Mesendoderm (in vitro differentiated cells): ENCODE measurements at regions not wholly inside any gene's neighbourhood (a gene's known extent, or its start where the extent isn't known, plus 50 kb on each side); places are given as distances from the start of the nearest gene placed in this dataset.
A peak's percentile ranks its signal among the peaks of the same experiment; 100 is the strongest.
"Not testable (repeated sequence)": the region's sequence is repeated elsewhere in the genome, so short reads cannot be mapped to it uniquely, and the experiment has no call there.

Experiments
- DNase-seq: peaks from one replicate; pipeline ENCODE4 v3.0.0; 2013
- H2AK5ac ChIP-seq: 2 replicates; pipeline ENCODE4 v1.6.1; 2013; ENCODE audit warnings: low read length, inconsistent platforms
- H2BK120ac ChIP-seq: 2 replicates; pipeline ENCODE4 v1.6.1; 2013; ENCODE audit warnings: low read depth, mild to moderate bottlenecking, low read length, moderate library complexity, mixed read lengths
- H2BK15ac ChIP-seq: replicated peaks from 2 replicates; pipeline ENCODE4 v1.6.1; 2013; ENCODE audit warnings: low read depth, mild to moderate bottlenecking, moderate library complexity
- H2BK5ac ChIP-seq: 2 replicates; pipeline ENCODE4 v1.6.1; 2013; ENCODE audit warnings: low read length, inconsistent platforms
- H3K18ac ChIP-seq: 2 replicates; pipeline ENCODE4 v1.6.1; 2013; ENCODE audit warnings: mild to moderate bottlenecking, low read length, mixed read lengths
- H3K23ac ChIP-seq: one replicate; pipeline ENCODE4 v1.6.1; 2013; ENCODE audit warnings: low read length
- H3K27ac ChIP-seq: 2 replicates; pipeline ENCODE4 v1.5.1; 2013; ENCODE audit warnings: low read depth, mild to moderate bottlenecking, inconsistent platforms, low read length, moderate library complexity
- H3K27me3 ChIP-seq: 2 replicates; pipeline ENCODE4 v1.6.1; 2013; ENCODE audit warnings: low read length, control low read depth, mild to moderate bottlenecking, inconsistent platforms; ENCODE audit not compliant: insufficient read depth, poor library complexity
- H3K36me3 ChIP-seq: 2 replicates; pipeline ENCODE4 v1.6.1; 2013; ENCODE audit warnings: low read length, inconsistent platforms; ENCODE audit not compliant: control insufficient read depth, insufficient read depth
- H3K4ac ChIP-seq: one replicate; pipeline ENCODE4 v1.6.1; 2013; ENCODE audit warnings: low read depth, mild to moderate bottlenecking, low read length, moderate library complexity
- H3K4me1 ChIP-seq: 2 replicates; pipeline ENCODE4 v1.6.1; 2013; ENCODE audit warnings: low read depth, low read length, inconsistent platforms; ENCODE audit not compliant: control insufficient read depth
- H3K4me2 ChIP-seq: 2 replicates; pipeline ENCODE4 v1.6.1; 2013; ENCODE audit warnings: low read length
- H3K4me3 ChIP-seq: 2 replicates; pipeline ENCODE4 v1.5.1; 2013; ENCODE audit warnings: mild to moderate bottlenecking, low read length
- H3K56ac ChIP-seq: one replicate; pipeline ENCODE4 v1.6.1; 2013; ENCODE audit warnings: low read length
- H3K79me1 ChIP-seq: 2 replicates; pipeline ENCODE4 v1.6.1; 2013; ENCODE audit warnings: low read length, inconsistent platforms
- H3K79me2 ChIP-seq: 2 replicates; pipeline ENCODE4 v1.6.1; 2013; ENCODE audit warnings: mild to moderate bottlenecking, low read length; ENCODE audit not compliant: control insufficient read depth, insufficient read depth
- H3K9ac ChIP-seq: 2 replicates; pipeline ENCODE4 v1.6.1; 2013; ENCODE audit warnings: low read length, inconsistent platforms
- H4K5ac ChIP-seq: one replicate; pipeline ENCODE4 v1.6.1; 2013; ENCODE audit warnings: low read length
- H4K8ac ChIP-seq: one replicate; pipeline ENCODE4 v1.6.1; 2013; ENCODE audit warnings: low read depth, mild to moderate bottlenecking, control low read depth, low read length, moderate library complexity
- WGBS: extraction: QIAGEN DNeasy Blood & Tissue Kit; methylation state at CpG from one replicate; pipeline ENCODE4 v1.1.7; 2013; ENCODE audit warnings: low lambda C conversion rate, missing lambda C conversion rate; ENCODE audit not compliant: insufficient coverage; ENCODE audit errors: extremely low coverage; 5-methylcytosine and 5-hydroxymethylcytosine counted together

- not testable (repeated sequence) for H3K79me1 ChIP-seq, H3K4me3 ChIP-seq, H3K4me2 ChIP-seq, H3K56ac ChIP-seq, H2BK120ac ChIP-seq, H2BK5ac ChIP-seq, H3K27ac ChIP-seq, H3K23ac ChIP-seq, DNase-seq, H3K27me3 ChIP-seq, H2BK15ac ChIP-seq, H4K5ac ChIP-seq, H4K8ac ChIP-seq, H3K79me2 ChIP-seq, H3K4me1 ChIP-seq, H3K36me3 ChIP-seq, H3K9ac ChIP-seq, H3K18ac ChIP-seq, H2AK5ac ChIP-seq, H3K4ac ChIP-seq
- whole genome bisulfite sequencing: no CpG with 5 or more reads among the region's 4 CpGs
These were observed 54.9 kb upstream of the NBPF12 start for GRCh38 chr1:146883190-146883589.

GRCh38 chr1:146881096-146881495 lies 57.0 kb upstream of the NBPF12 start:
- H2BK120ac ChIP-seq, H3K27ac ChIP-seq, H3K79me2 ChIP-seq, H4K8ac ChIP-seq, H4K5ac ChIP-seq, H2BK15ac ChIP-seq, H3K4ac ChIP-seq, H3K18ac ChIP-seq, H3K56ac ChIP-seq, H3K9ac ChIP-seq, H3K23ac ChIP-seq, H2BK5ac ChIP-seq, H3K4me1 ChIP-seq, H3K4me2 ChIP-seq, H3K4me3 ChIP-seq, H2AK5ac ChIP-seq, H3K27me3 ChIP-seq, DNase-seq, H3K79me1 ChIP-seq, H3K36me3 ChIP-seq: not testable (repeated sequence)
- WGBS: no CpG with 5 or more reads among the region's 8 CpGs

DNA sequence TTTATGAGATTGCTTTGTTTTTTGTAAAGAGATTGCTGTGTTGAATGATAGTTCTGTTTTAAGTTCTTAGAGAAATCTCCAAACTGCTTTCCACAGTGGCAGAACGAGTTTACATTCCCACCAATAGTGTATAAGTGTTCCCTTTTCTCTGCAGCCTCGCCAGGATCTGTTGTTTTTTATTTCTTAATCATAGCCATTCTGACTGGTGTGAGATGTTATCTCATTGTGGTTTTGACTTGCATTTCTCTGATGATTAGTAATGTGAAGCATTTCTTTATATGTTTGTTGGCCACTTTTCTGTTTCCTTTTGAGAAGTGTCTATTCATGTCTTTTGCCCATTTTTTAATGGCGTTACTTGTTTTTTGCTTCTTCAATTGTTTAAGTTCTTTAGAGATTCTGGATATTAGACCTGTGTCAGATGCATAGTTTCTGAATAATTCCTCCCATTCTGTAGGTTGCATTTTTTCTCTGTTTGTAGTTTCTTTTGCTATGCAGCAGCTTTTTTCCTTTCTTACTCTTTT lies 74.3 kb upstream of the NBPF12 start:
- not testable (repeated sequence) for H3K27ac ChIP-seq, H3K9ac ChIP-seq, H2BK5ac ChIP-seq, H3K4me3 ChIP-seq, H4K8ac ChIP-seq, H2BK120ac ChIP-seq, DNase-seq, H3K4me2 ChIP-seq, H3K4me1 ChIP-seq, H3K18ac ChIP-seq, H2AK5ac ChIP-seq, H3K36me3 ChIP-seq, H3K56ac ChIP-seq, H2BK15ac ChIP-seq, H3K79me2 ChIP-seq, H4K5ac ChIP-seq, H3K4ac ChIP-seq, H3K23ac ChIP-seq, H3K27me3 ChIP-seq, H3K79me1 ChIP-seq
- WGBS: no CpG with 5 or more reads among the region's 3 CpGs

DNA sequence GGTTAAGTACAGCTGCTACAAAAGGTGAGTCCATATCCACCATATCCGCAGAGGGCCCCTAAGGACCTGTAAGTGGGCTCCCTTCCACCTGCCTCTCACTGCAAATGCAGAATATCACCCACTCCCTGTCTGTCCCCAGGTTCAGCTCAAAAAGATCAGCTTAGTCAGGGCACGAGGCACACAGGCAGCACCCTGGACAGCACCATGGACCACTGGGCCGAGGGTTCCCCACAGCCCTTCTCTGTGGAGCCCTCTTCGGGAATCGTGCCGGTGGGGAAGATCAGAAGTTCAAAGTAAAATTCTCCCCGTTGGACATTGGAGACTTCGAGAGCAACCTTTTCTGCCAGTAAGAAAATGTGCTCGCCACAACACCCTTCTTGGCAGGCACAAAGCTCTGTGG lies 85.0 kb upstream of the NBPF12 start:
- H3K79me2 ChIP-seq, H4K8ac ChIP-seq, H3K79me1 ChIP-seq, H4K5ac ChIP-seq, H3K27me3 ChIP-seq, H3K9ac ChIP-seq, H3K18ac ChIP-seq, H3K4me2 ChIP-seq, H2BK15ac ChIP-seq, H2BK120ac ChIP-seq, H3K36me3 ChIP-seq, H3K4me1 ChIP-seq, H3K4me3 ChIP-seq, H3K27ac ChIP-seq, H3K4ac ChIP-seq, H2BK5ac ChIP-seq, H2AK5ac ChIP-seq, H3K56ac ChIP-seq, H3K23ac ChIP-seq: not testable (repeated sequence)
- no CpG with 5 or more reads among the region's 9 CpGs for WGBS
- peak; percentile 1 for DNase-seq

DNA sequence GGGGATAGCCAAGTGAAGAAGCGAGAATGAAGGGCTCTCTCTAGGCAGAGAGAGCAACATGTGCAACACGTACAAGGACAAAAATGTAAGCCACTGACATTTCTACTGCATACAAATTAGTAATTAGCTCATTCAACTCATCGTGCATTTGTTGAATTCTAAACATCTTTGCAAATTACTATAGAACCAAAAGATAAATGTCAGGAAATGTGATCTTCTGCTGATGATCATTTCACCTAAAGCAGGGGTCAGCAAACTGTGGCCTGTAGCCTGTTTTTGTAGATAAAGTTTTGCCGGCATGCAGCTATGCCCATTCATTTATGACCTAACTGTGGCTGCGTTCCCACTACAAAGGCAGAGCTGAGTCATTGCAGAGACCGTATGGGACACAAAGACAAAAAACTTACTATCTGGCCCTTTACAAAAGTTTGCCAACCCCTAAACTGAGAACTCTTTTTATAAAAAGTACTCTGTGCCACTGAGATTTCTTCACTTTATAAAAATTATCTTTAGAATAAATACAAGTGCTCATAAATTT lies 87.7 kb upstream of the NBPF12 start:
- H4K8ac ChIP-seq, H3K56ac ChIP-seq, DNase-seq, H3K23ac ChIP-seq, H3K27ac ChIP-seq, H2BK15ac ChIP-seq, H3K4ac ChIP-seq, H3K4me2 ChIP-seq, H3K18ac ChIP-seq, H4K5ac ChIP-seq, H2BK5ac ChIP-seq, H3K4me1 ChIP-seq, H2AK5ac ChIP-seq, H3K36me3 ChIP-seq, H3K4me3 ChIP-seq, H2BK120ac ChIP-seq, H3K79me2 ChIP-seq, H3K9ac ChIP-seq, H3K79me1 ChIP-seq, H3K27me3 ChIP-seq: not testable (repeated sequence)
- WGBS: no CpG with 5 or more reads among the region's 6 CpGs

- not testable (repeated sequence) for H3K4me1 ChIP-seq, H2BK5ac ChIP-seq, H2BK15ac ChIP-seq, H3K79me2 ChIP-seq, H3K36me3 ChIP-seq, H2AK5ac ChIP-seq, H3K23ac ChIP-seq, H3K4me2 ChIP-seq, H3K56ac ChIP-seq, H3K27ac ChIP-seq, H2BK120ac ChIP-seq, H3K18ac ChIP-seq, H3K4ac ChIP-seq, H4K5ac ChIP-seq, H4K8ac ChIP-seq, H3K27me3 ChIP-seq, H3K79me1 ChIP-seq, DNase-seq, H3K4me3 ChIP-seq, H3K9ac ChIP-seq
- no CpG with 5 or more reads among the region's 1 CpG for WGBS
These were observed 99.4 kb upstream of the NBPF12 start for GRCh38 chr1:146838725-146839124.
